NCI-H2196 (cell line): ENCODE measurements at regions not wholly inside any gene's neighbourhood (a gene's known extent, or its start where the extent isn't known, plus 50 kb on each side); places are given as distances from the start of the nearest gene placed in this dataset.

ENCODE experiments used
- DNase-seq: peaks from one replicate; lab custom pipeline; 2025; ENCODE audit not compliant: unreplicated experiment; lab: John Stamatoyannopoulos, UW

- DNase-seq = no peak
Measured at GRCh38 chr13:74084375-74084935, 49.7 kb downstream of the KLF12 start.

DNA sequence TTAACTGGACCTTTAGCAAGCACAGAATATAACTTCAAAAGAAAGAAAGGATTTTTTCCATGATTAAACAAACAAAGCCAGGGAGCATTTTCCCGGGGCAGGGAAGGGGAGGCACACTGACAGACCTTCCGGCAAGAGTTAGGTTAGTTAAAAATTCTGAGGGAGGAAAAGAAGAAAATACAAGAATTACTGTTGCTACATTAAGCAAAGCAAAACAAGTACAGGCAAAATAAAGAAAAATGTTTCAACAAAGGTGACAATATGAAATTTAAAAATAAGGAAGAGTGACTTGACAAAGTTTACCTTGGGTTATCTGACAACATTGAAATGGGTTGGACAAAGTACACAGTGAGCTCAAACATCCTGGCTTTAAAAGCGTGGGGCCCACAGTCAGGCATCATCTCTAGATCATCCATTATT is 51.5 kb downstream of the KLF12 start:
- no peak for DNase-seq

DNA sequence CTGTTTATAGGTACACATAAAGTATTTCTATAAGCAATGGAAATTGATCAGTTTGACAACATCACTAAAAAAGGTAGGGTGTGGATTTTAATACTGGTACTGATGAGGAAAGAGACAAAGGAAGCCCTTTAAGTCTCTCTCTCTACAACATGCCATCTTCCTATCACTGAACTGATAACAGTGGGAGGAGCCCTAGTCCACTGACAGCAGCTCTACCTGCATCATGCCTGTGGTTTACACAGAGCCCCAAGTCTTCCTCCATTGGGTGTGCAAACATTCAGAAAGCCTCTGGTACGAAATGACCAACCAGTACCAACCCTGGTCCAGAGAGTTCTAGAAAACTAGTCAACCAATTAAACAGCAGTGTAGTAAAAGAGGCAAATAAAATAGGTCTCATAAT is 53.4 kb downstream of the KLF12 start:
- no peak for DNase-seq

GRCh38 chr13:74077792-74078191 is 56.4 kb downstream of the KLF12 start:
- no peak for DNase-seq

GRCh38 chr13:74077375-74077774 is 56.8 kb downstream of the KLF12 start:
- DNase-seq = no peak

DNA sequence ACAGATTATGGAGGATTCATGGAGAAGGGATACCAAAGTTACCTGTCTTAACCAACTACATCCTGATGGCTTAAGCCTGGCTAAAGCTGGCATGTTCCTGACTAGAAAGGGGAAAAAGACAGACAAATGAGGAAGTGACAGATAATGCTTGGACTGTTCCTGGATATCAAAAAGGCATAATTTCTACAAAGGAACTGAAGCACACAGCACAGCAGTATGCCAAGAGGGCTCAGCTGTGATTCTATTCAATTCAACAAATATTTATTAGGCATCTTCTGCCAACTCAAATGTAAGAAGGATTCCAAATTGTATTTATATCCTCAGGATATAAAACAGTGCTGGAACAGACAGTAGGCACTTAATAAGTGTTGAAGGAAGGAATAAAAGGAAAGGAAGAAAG is 59.5 kb downstream of the KLF12 start:
- no peak for DNase-seq

DNA sequence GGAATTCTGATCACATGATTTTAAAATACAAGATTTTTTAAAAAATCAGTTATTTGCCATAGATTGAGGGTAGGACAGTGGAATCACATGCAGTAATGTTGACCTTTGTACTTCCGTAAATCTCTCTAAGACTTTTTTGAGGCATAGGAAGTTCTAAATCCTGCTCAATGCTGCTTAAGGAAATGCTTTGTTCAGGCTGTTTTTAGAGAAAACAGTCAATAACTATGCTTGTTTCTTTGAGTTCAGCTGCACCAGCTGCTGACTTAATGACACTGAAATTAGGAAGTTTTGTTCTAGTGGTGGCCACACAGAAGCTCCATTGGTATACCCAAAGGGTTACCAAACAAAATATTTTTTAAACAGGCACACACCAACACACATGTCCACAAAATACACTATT is 60.9 kb downstream of the KLF12 start:
- no peak for DNase-seq

- no peak for DNase-seq
Measured at GRCh38 chr13:74070513-74070912, 63.7 kb downstream of the KLF12 start.

DNA sequence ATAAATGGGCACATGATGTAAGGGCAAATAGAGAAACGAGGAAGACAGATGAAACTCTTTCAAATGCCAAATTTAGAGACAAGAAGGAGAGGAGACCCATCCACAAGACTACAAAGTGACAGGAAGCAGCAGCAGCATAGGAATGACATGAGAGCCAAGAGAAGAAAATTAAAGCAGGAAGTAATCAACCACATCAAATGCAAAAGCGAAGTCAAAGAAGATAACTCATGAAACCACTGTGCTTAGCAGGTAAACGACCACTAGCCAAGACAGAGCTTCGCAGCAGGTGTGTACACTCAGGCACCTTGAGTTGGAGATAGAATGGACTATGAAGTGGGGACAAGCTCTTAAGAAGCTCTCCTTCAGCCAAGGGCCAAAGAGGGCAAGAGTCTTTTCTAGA is 64.1 kb downstream of the KLF12 start:
- DNase-seq = no peak

- DNase-seq = no peak
Measured at GRCh38 chr13:74068471-74068870, 65.7 kb downstream of the KLF12 start.

DNA sequence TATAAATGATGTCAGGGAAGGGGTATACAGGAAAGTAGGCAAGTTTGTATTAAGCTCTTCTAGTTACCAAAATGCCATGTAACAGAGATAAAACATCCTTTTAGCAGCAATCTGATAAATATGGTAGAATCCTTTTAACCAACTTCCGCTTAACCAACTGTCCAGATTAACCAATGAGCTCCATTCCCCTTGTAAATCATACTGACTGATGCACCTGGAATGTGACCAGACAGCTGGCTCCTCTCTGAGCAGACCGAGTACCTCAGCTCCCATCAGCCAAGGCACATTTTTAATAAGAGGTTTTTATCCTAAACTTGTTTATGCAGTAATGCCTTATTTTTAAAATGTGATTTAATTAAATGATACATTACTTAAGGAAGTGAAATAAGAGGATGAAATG is 66.4 kb downstream of the KLF12 start:
- no peak for DNase-seq

- no peak for DNase-seq
Measured at GRCh38 chr13:74066937-74067336, 67.3 kb downstream of the KLF12 start.

DNA sequence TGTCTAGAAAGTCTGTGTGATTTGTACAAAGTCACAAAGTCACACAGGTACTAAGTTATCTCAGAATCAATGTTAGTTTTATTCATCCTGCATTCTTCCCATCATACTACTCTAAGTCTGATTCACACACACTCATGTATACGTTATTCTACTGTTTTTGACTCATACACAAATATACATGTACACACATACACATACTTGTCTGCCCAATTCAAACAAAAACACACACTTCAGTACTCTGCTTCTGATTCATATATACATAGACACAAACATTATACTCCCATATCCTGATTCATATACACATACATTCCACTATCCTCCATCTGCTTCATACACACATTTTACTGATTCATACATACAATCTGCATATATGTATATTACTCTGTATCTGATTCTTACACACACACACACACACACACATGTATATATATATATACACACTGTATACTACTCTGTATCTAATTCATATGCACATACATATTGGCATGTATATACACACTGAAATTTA is 69.3 kb downstream of the KLF12 start:
- DNase-seq = no peak

GRCh38 chr13:74063533-74064100 is 70.6 kb downstream of the KLF12 start:
- no peak for DNase-seq

- no peak for DNase-seq
Measured at GRCh38 chr13:74062933-74063332, 71.3 kb downstream of the KLF12 start.

- no peak for DNase-seq
Measured at GRCh38 chr13:74061926-74062595, 72.1 kb downstream of the KLF12 start.

DNA sequence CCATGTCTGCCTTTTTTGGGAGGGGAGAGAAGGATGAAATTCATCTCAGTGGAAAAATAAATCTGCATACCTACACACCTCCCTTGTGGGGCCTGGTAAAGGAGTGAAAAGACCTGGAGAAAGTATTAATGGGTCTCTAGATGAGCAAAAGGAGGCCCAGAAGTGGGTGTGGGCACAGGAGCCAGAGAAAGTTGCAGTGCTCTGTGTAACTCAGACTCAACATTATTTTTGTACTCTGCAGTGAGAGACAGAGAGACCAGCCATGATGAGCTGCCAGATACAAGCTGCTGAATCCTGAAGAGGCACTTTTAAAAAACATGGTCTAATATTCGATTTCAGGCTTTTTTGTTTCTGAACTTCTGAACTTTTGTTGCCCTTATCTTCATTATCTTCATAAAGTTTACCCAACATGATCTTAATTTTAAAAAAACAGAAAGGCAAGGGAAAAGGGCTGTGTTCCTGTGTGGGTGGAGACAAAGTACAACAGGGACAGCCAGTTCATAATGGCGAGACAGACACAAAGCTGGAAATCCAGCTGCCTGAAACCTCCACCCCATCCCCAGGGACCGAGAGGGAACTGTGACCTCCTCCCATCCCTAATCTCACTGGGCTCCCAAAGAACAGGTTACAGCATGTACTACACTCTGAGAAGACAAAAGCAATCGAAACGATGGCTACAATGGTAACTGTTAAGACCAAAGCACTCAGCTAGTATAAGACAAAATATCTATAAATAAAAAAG is 77.2 kb downstream of the KLF12 start:
- DNase-seq = no peak

- no peak for DNase-seq
Measured at GRCh38 chr13:74052402-74052928, 81.7 kb downstream of the KLF12 start.

- DNase-seq = no peak
Measured at GRCh38 chr13:74048756-74049155, 85.4 kb downstream of the KLF12 start.

DNA sequence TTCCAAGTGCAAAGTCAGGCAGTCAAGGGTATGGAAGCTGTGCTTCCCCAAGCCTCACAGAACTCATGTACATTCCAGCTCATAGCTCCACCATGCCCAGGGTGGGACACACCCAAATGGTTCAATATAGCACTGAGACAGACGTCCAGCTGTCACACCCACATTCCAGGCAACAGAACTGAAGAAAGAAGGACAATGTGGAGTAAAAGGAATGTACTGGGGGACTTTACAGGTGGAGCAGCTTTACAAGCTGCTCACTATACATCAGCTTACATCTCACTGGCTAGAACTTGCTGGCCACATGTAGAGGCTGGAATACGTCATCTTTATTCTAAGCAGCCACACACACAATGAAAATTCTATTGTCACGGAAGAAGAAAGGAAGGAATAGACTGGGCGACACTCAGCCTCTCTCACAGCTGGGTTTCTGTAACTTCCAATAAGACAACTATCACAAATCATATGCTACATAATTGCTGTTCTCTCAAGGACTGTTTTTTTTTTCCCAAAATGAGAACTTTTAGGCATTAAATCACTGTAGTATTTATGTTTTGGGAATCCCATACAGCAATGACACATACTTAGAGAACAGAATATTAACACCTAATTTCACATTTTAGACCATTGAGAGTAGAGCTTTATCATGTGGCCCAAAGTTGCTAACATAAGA is 86.1 kb downstream of the KLF12 start:
- DNase-seq = no peak

- no peak for DNase-seq
Measured at GRCh38 chr13:74046431-74046830, 87.8 kb downstream of the KLF12 start.
